ENCODE measurements at regions not wholly inside any gene's neighbourhood (a gene's known extent, or its start where the extent isn't known, plus 50 kb on each side); places are given as distances from the start of the nearest gene placed in this dataset.
A peak's percentile ranks its signal among the peaks of the same experiment; 100 is the strongest.

DNA sequence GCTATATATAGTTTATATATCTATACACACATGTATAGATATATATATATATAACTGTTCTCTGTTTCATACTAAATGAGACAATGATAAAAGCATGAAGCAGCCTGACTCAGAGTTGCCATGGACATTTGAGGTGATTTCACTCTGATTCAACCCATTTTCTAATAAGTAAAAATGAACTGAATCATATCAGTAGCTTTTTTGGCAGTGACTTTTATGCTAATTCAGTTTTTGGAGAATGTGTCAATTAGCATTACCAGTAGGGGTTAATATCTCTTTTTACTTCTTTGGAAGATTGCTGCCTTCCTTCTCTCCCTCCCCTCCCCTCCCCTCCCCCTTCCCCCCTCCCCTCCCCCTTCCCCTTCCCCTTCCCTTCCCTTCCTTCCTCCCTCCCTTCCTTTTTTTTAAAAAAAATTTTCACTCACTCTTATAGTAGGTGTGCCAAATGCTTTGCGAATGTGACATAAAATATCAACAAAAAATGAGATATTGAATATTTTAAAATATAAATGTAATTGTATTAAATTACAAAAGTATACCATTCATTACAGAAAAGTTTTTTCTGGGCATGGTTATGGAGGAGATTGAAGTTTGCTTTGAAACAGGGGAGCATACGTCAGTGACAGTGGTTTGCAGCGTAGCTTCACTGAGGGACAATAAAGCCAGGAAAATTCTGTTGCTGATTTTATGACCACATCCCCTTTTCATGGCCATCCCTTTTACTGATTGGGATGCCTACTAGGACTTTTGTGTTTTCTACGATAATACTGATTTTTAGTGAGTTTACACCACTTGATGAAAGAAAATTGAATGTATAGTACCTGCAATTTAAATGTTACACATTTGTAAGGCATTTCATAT, 64.0 kb upstream of the KLF6 start:
- DNase-seq (ENCODE audit: extremely low spot score, unreplicated experiment), result no peak
- TF ChIP-seq, protein P1, sequence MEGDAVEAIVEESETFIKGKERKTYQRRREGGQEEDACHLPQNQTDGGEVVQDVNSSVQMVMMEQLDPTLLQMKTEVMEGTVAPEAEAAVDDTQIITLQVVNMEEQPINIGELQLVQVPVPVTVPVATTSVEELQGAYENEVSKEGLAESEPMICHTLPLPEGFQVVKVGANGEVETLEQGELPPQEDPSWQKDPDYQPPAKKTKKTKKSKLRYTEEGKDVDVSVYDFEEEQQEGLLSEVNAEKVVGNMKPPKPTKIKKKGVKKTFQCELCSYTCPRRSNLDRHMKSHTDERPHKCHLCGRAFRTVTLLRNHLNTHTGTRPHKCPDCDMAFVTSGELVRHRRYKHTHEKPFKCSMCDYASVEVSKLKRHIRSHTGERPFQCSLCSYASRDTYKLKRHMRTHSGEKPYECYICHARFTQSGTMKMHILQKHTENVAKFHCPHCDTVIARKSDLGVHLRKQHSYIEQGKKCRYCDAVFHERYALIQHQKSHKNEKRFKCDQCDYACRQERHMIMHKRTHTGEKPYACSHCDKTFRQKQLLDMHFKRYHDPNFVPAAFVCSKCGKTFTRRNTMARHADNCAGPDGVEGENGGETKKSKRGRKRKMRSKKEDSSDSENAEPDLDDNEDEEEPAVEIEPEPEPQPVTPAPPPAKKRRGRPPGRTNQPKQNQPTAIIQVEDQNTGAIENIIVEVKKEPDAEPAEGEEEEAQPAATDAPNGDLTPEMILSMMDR (IDR thresholded peaks at IDR 0.05), result no peak
- no peak overlapping the region for H3K4me3 Mint-ChIP-seq (ENCODE audit: unreplicated experiment)
- no peaks in the 10 kb centered on the region for H3K9me3 Mint-ChIP-seq (ENCODE audit: unreplicated experiment)
- peaks cover 42% of the 10 kb centered on the region for H3K4me1 Mint-ChIP-seq (ENCODE audit: unreplicated experiment)
- no peaks in the 10 kb centered on the region for H3K27me3 Mint-ChIP-seq (ENCODE audit: unreplicated experiment)
- no peaks in the 10 kb centered on the region for H3K36me3 Mint-ChIP-seq (ENCODE audit: unreplicated experiment)
- H3K27ac Mint-ChIP-seq (ENCODE audit: unreplicated experiment), result no peak overlapping the region

DNA sequence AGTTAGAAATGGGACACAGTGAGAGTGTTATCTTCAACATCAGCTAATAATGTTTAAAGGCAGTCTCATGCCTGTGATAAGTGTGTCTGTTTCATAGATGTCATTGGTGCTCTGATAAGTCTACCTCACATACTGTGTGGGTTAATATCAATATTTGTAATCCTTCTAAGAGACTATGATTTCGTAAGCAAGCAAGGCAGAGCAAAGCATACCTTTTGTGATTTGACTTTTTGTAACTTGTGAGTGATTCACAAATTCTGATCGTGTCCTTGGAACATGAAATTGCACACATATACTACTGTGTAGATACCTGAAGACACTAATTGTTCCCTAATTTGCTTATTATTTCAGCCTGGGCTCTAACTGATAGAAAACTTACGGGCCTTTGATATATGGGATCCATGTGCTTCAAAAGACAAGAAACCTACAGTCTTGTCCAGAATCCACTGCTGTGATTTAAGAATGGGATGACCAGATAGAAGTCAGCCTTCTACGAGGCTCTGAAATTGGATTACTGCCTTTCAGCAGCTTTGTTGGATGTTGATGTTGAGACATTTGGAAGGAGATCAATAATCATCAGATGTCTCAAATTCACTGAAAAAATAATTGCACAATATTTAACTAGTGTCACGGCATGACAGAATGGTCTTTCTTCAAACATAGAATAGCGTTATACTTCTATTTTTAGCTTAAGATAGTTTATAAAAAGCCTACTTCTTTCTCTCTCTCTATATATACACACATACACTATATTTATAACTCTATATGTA, 63.2 kb upstream of the KLF6 start:
- Mint-ChIP-seq H3K4me3 (ENCODE audit: unreplicated experiment) (no peak overlapping the region), H3K36me3 (ENCODE audit: unreplicated experiment) (no peaks in the 10 kb centered on the region), H3K9me3 (ENCODE audit: unreplicated experiment) (no peaks in the 10 kb centered on the region), H3K27ac (ENCODE audit: unreplicated experiment) (peak overlapping the region; percentile 34), H3K27me3 (ENCODE audit: unreplicated experiment) (no peaks in the 10 kb centered on the region), H3K4me1 (ENCODE audit: unreplicated experiment) (peaks cover 33% of the 10 kb centered on the region)
- DNase-seq (ENCODE audit: extremely low spot score, unreplicated experiment), result no peak
- TF ChIP-seq, protein P1 (IDR thresholded peaks at IDR 0.05), result no peak

DNA sequence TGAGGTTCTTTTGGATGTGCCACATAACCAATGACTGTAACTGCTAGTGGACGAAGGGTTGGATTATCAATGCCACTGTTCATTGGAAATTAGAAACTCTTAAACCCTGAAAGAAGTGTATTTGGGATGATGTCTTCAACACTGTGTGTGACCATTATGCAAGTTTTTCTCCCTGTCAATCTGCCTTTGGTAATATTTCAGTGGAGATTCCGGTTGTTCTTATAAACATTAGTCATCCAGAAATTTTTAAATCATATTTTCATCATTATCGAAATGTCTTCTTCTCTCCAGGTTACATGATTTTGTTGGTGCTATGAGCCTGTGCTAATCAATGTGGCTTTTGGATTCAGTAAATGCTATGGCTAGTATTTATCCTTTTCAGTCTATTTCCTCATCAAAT, 61.7 kb upstream of the KLF6 start:
- peaks cover 19% of the 10 kb centered on the region for H3K4me1 Mint-ChIP-seq (ENCODE audit: unreplicated experiment)
- DNase-seq (ENCODE audit: extremely low spot score, unreplicated experiment), result no peak
- H3K27me3 Mint-ChIP-seq (ENCODE audit: unreplicated experiment), result no peaks in the 10 kb centered on the region
- H3K9me3 Mint-ChIP-seq (ENCODE audit: unreplicated experiment), result no peaks in the 10 kb centered on the region
- TF ChIP-seq, protein P1 (IDR thresholded peaks at IDR 0.05), result no peak
- no peak overlapping the region for H3K27ac Mint-ChIP-seq (ENCODE audit: unreplicated experiment)
- H3K36me3 Mint-ChIP-seq (ENCODE audit: unreplicated experiment), result no peaks in the 10 kb centered on the region
- H3K4me3 Mint-ChIP-seq (ENCODE audit: unreplicated experiment), result no peak overlapping the region

GRCh38 chr10:3844491-3845025, 59.5 kb upstream of the KLF6 start:
- TF ChIP-seq, protein P1 (IDR thresholded peaks at IDR 0.05), result no peak
- Mint-ChIP-seq H3K4me1 (ENCODE audit: unreplicated experiment) (peaks cover 7% of the 10 kb centered on the region), H3K9me3 (ENCODE audit: unreplicated experiment) (no peaks in the 10 kb centered on the region), H3K36me3 (ENCODE audit: unreplicated experiment) (no peaks in the 10 kb centered on the region), H3K27me3 (ENCODE audit: unreplicated experiment) (no peaks in the 10 kb centered on the region), H3K27ac (ENCODE audit: unreplicated experiment) (no peak overlapping the region), H3K4me3 (ENCODE audit: unreplicated experiment) (no peak overlapping the region)
- DNase-seq (ENCODE audit: extremely low spot score, unreplicated experiment), result no peak

Measured in osteocyte (in vitro differentiated cells).